ENCODE measurements at regions not wholly inside any gene's neighbourhood (a gene's known extent, or its start where the extent isn't known, plus 50 kb on each side); places are given as distances from the start of the nearest gene placed in this dataset.

- no peak overlapping the region for H3K4me2 ChIP-seq (ENCODE audit: low read length)
- no peaks in the 10 kb centered on the region for H4K20me1 ChIP-seq (ENCODE audit: insufficient read depth, low read length)
- no peak overlapping the region for H3K9ac ChIP-seq (ENCODE audit: low read length)
- no peaks in the 10 kb centered on the region for H3K79me2 ChIP-seq (ENCODE audit: insufficient read depth, low read length)
- no peak overlapping the region for H3K4me3 Mint-ChIP-seq (ENCODE audit: unreplicated experiment)
- H3K4me1 Mint-ChIP-seq (ENCODE audit: low read depth, unreplicated experiment), result no peaks in the 10 kb centered on the region
- H3K36me3 Mint-ChIP-seq (ENCODE audit: low read depth, unreplicated experiment), result no peaks in the 10 kb centered on the region
- H3K9me3 Mint-ChIP-seq (ENCODE audit: unreplicated experiment), result no peaks in the 10 kb centered on the region
- no peak overlapping the region for H2AFZ ChIP-seq (ENCODE audit: low read depth, low read length)
- H3K4me3 ChIP-seq (ENCODE audit: insufficient read depth, low read depth, low read length), result no peak overlapping the region
- H3K36me3 ChIP-seq (ENCODE audit: insufficient read depth, low read length), result no peaks in the 10 kb centered on the region
- H3K27ac ChIP-seq (ENCODE audit: low read depth, low read length), result no peak overlapping the region
- H3K27me3 Mint-ChIP-seq (ENCODE audit: low read depth, unreplicated experiment), result no peaks in the 10 kb centered on the region
- TF ChIP-seq EZH2 (IDR thresholded peaks at IDR 0.05; ENCODE audit: insufficient read depth, low read length) (no peak), CTCF (IDR thresholded peaks at IDR 0.05; ENCODE audit: insufficient read depth, low read depth, low read length) (peak; percentile 9)
- FAIRE-seq, result no peak
- H3K9me3 ChIP-seq (ENCODE audit: insufficient read depth, low read depth, low read length), result no peaks in the 10 kb centered on the region
- DNase-seq (ENCODE audit: low read depth), result no peak
- H3K27ac Mint-ChIP-seq (ENCODE audit: unreplicated experiment), result no peak overlapping the region
- no peaks in the 10 kb centered on the region for H3K4me1 ChIP-seq (ENCODE audit: insufficient read depth, low read length)
- no peaks in the 10 kb centered on the region for H3K27me3 ChIP-seq (ENCODE audit: insufficient read depth, low read length)
Observed at GRCh38 chr2:65800998-65801397, 368.6 kb upstream of the SPRED2 start.

GRCh38 chr2:65799141-65799854, 366.9 kb upstream of the SPRED2 start:
- Histone ChIP-seq H3K4me3 (ENCODE audit: insufficient read depth, low read depth, low read length) (no peak overlapping the region), H3K79me2 (ENCODE audit: insufficient read depth, low read length) (no peaks in the 10 kb centered on the region), H3K9me3 (ENCODE audit: insufficient read depth, low read depth, low read length) (no peaks in the 10 kb centered on the region), H2AFZ (ENCODE audit: low read depth, low read length) (no peak overlapping the region), H4K20me1 (ENCODE audit: insufficient read depth, low read length) (no peaks in the 10 kb centered on the region), H3K9ac (ENCODE audit: low read length) (no peak overlapping the region), H3K27me3 (ENCODE audit: insufficient read depth, low read length) (no peaks in the 10 kb centered on the region), H3K4me2 (ENCODE audit: low read length) (no peak overlapping the region), H3K4me1 (ENCODE audit: insufficient read depth, low read length) (no peaks in the 10 kb centered on the region), H3K27ac (ENCODE audit: low read depth, low read length) (no peak overlapping the region), H3K36me3 (ENCODE audit: insufficient read depth, low read length) (no peaks in the 10 kb centered on the region)
- TF ChIP-seq CTCF (IDR thresholded peaks at IDR 0.05; ENCODE audit: insufficient read depth, low read depth, low read length) (no peak), EZH2 (IDR thresholded peaks at IDR 0.05; ENCODE audit: insufficient read depth, low read length) (no peak)
- Mint-ChIP-seq H3K4me1 (ENCODE audit: low read depth, unreplicated experiment) (no peaks in the 10 kb centered on the region), H3K36me3 (ENCODE audit: low read depth, unreplicated experiment) (no peaks in the 10 kb centered on the region), H3K4me3 (ENCODE audit: unreplicated experiment) (no peak overlapping the region), H3K9me3 (ENCODE audit: unreplicated experiment) (peaks cover under 1% of the 10 kb centered on the region), H3K27me3 (ENCODE audit: low read depth, unreplicated experiment) (peaks cover 3% of the 10 kb centered on the region), H3K27ac (ENCODE audit: unreplicated experiment) (no peak overlapping the region)
- DNase-seq (ENCODE audit: low read depth) (no peak), FAIRE-seq (no peak)

- Mint-ChIP-seq H3K9me3 (ENCODE audit: unreplicated experiment) (peaks cover 4% of the 10 kb centered on the region), H3K36me3 (ENCODE audit: low read depth, unreplicated experiment) (no peaks in the 10 kb centered on the region), H3K4me3 (ENCODE audit: unreplicated experiment) (no peak overlapping the region), H3K27ac (ENCODE audit: unreplicated experiment) (no peak overlapping the region), H3K4me1 (ENCODE audit: low read depth, unreplicated experiment) (no peaks in the 10 kb centered on the region), H3K27me3 (ENCODE audit: low read depth, unreplicated experiment) (peaks cover 5% of the 10 kb centered on the region)
- FAIRE-seq (no peak), DNase-seq (ENCODE audit: low read depth) (no peak)
- TF ChIP-seq EZH2 (IDR thresholded peaks at IDR 0.05; ENCODE audit: insufficient read depth, low read length), result no peak
- H3K79me2 ChIP-seq (ENCODE audit: insufficient read depth, low read length), result no peaks in the 10 kb centered on the region
- H3K27ac ChIP-seq (ENCODE audit: low read depth, low read length), result no peak overlapping the region
- H3K9me3 ChIP-seq (ENCODE audit: insufficient read depth, low read depth, low read length), result no peaks in the 10 kb centered on the region
- no peaks in the 10 kb centered on the region for H3K4me1 ChIP-seq (ENCODE audit: insufficient read depth, low read length)
- H3K27me3 ChIP-seq (ENCODE audit: insufficient read depth, low read length), result no peaks in the 10 kb centered on the region
- H3K36me3 ChIP-seq (ENCODE audit: insufficient read depth, low read length), result no peaks in the 10 kb centered on the region
- no peaks in the 10 kb centered on the region for H4K20me1 ChIP-seq (ENCODE audit: insufficient read depth, low read length)
- H3K4me3 ChIP-seq (ENCODE audit: insufficient read depth, low read depth, low read length), result no peak overlapping the region
- H3K4me2 ChIP-seq (ENCODE audit: low read length), result no peak overlapping the region
- no peak overlapping the region for H2AFZ ChIP-seq (ENCODE audit: low read depth, low read length)
- H3K9ac ChIP-seq (ENCODE audit: low read length), result no peak overlapping the region
Observed at GRCh38 chr2:65798641-65799040, 366.2 kb upstream of the SPRED2 start.
